ENCODE measurements at regions not wholly inside any gene's neighbourhood (a gene's known extent, or its start where the extent isn't known, plus 50 kb on each side); places are given as distances from the start of the nearest gene placed in this dataset.

DNA sequence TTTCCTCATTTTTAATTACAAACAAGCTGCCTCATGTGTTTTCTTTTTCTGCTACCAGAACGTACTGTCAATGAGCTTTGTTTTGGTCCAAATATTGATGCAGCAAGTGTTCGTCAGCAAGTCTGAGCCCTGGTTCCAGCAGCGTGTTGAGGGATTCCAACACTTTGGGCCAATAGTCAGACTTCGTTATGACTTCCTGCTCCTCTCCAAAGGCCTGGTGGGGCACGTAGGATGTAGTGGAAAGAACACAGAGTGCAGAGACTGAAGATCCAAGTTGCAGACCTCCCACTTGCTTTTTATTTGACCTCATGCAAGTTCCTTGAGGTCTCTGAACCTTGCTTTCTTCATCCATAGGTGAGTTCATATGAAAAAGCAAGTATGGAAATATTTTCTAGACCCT is 138.2 kb downstream of the BBOX1 start:
- no peaks in the 10 kb centered on the region for H3K9me3 ChIP-seq
- 86 to 90% (median 87%) methylated on average over 5 of the region's 5 CpGs for WGBS, 5 donors
- H3K27ac ChIP-seq, result no peak overlapping the region
- H3K27me3 ChIP-seq (replicated peaks in 1 of 7), result no peaks in the 10 kb centered on the region
- no peak overlapping the region for H3K4me3 ChIP-seq
- peaks cover 0 to 3% (median 0%) of the 10 kb centered on the region in 6 donors for H3K4me1 ChIP-seq
- no peak for DNase-seq
- TF ChIP-seq POLR2A (IDR thresholded peaks at IDR 0.05), result no peak
- TF ChIP-seq, protein P1, sequence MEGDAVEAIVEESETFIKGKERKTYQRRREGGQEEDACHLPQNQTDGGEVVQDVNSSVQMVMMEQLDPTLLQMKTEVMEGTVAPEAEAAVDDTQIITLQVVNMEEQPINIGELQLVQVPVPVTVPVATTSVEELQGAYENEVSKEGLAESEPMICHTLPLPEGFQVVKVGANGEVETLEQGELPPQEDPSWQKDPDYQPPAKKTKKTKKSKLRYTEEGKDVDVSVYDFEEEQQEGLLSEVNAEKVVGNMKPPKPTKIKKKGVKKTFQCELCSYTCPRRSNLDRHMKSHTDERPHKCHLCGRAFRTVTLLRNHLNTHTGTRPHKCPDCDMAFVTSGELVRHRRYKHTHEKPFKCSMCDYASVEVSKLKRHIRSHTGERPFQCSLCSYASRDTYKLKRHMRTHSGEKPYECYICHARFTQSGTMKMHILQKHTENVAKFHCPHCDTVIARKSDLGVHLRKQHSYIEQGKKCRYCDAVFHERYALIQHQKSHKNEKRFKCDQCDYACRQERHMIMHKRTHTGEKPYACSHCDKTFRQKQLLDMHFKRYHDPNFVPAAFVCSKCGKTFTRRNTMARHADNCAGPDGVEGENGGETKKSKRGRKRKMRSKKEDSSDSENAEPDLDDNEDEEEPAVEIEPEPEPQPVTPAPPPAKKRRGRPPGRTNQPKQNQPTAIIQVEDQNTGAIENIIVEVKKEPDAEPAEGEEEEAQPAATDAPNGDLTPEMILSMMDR (IDR thresholded peaks at IDR 0.05 in 8 of 11, conservative IDR thresholded peaks at IDR 0.05 in 3 of 11), result no peak
- TF ChIP-seq POLR2AphosphoS5 (IDR thresholded peaks at IDR 0.05), result no peak
- intact Hi-C loops (cut with DNase I; ENCODE audit: low total_unique reads), result no loop called here
- no peaks in the 10 kb centered on the region for H3K36me3 ChIP-seq
